Natural killer cell (primary cell): ENCODE measurements at regions not wholly inside any gene's neighbourhood (a gene's known extent, or its start where the extent isn't known, plus 50 kb on each side); places are given as distances from the start of the nearest gene placed in this dataset.

Source experiments
- ATAC-seq, 3 donors: fragments of 150-1000 bp in 2 of 3; fragments of 200-7000 bp in 1 of 3; cut with Tn5 transposase; 1 replicate in 1 of 3; 2 replicates in 2 of 3; pipeline ENCODE4 v1.10.0; 2021; ENCODE audit warnings: mild to moderate bottlenecking in 2 of 3, moderate library complexity in 2 of 3
- DNase-seq, 2 donors: peaks; one replicate each; pipeline versions ENCODE4 v3.0.0 to v3.0.0-alpha.2; 2013 to 2021; ENCODE audit warnings: mixed read lengths in 1 of 2
- H3K27ac ChIP-seq: one replicate; pipeline ENCODE4 v1.5.1; 2013; ENCODE audit warnings: mild to moderate bottlenecking, low read length
- H3K27me3 ChIP-seq: one replicate; pipeline ENCODE4 v1.6.1; 2013; ENCODE audit warnings: low read length; ENCODE audit not compliant: control insufficient read depth, insufficient read depth
- H3K36me3 ChIP-seq: one replicate; pipeline ENCODE4 v1.6.1; 2013; ENCODE audit warnings: low read length; ENCODE audit not compliant: control insufficient read depth, insufficient read depth
- H3K4me1 ChIP-seq: one replicate; pipeline ENCODE4 v1.6.1; 2013; ENCODE audit warnings: low read length; ENCODE audit not compliant: control insufficient read depth, insufficient read depth
- H3K4me3 ChIP-seq: one replicate; pipeline ENCODE4 v1.5.1; 2013; ENCODE audit warnings: low read length
- H3K9me3 ChIP-seq: one replicate; pipeline ENCODE4 v1.6.1; 2013; ENCODE audit warnings: low read length; ENCODE audit not compliant: control insufficient read depth, insufficient read depth
- H3K27ac Mint-ChIP-seq, 2 donors: one replicate each; pipeline ENCODE4 v1.8.0; 2022; ENCODE audit warnings: mild to moderate bottlenecking in 2 of 2, mixed read lengths in 2 of 2, moderate library complexity in 1 of 2
- H3K27me3 Mint-ChIP-seq, 2 donors: one replicate each; pipeline ENCODE4 v1.8.0; 2022; ENCODE audit warnings: low read depth in 2 of 2, mixed read lengths in 2 of 2
- H3K36me3 Mint-ChIP-seq: one replicate; pipeline ENCODE4 v1.8.0; 2022; ENCODE audit warnings: mixed read lengths
- H3K4me1 Mint-ChIP-seq, 2 donors: one replicate each; pipeline ENCODE4 v1.8.0; 2022; ENCODE audit warnings: mixed read lengths in 2 of 2
- H3K4me3 Mint-ChIP-seq: one replicate; pipeline ENCODE4 v1.8.0; 2022; ENCODE audit warnings: mild to moderate bottlenecking, moderate library complexity, mixed read lengths
- H3K9me3 Mint-ChIP-seq, 2 donors: one replicate each; pipeline ENCODE4 v1.8.0; 2022; ENCODE audit warnings: mixed read lengths in 2 of 2
- CTCF ChIP-seq: fragments of 200-600 bp; IDR thresholded peaks from one replicate; pipeline ENCODE4 v1.8.0; 2022; ENCODE audit warnings: antibody characterized with exemption
- WGBS: methylation state at CpG from one replicate; pipeline ENCODE4 v1.1.7; 2013; ENCODE audit warnings: missing lambda C conversion rate; ENCODE audit not compliant: insufficient coverage; 5-methylcytosine and 5-hydroxymethylcytosine counted together
- intact Hi-C: fragments of 100-400 bp; cut with micrococcal nuclease; formaldehyde crosslinking; loops from one replicate; pipeline ENCODE4 v1.14.2; 2022

- no peak overlapping the region for H3K4me3 ChIP-seq
- H3K9me3 ChIP-seq, result no peaks in the 10 kb centered on the region
- no peaks in the 10 kb centered on the region for H3K36me3 ChIP-seq
- no peak overlapping the region for H3K27ac Mint-ChIP-seq
- ATAC-seq (no peak), DNase-seq (no peak)
- no peaks in the 10 kb centered on the region for H3K4me1 ChIP-seq
- intact Hi-C loops, result no loop called here
- WGBS, result 67% methylated on average over 1 of the region's 2 CpGs
- H3K27ac ChIP-seq, result no peak overlapping the region
- H3K27me3 Mint-ChIP-seq, result no peaks in the 10 kb centered on the region
- H3K27me3 ChIP-seq, result no peaks in the 10 kb centered on the region
- TF ChIP-seq CTCF, result no peak
- no peak overlapping the region for H3K4me3 Mint-ChIP-seq
- H3K36me3 Mint-ChIP-seq, result no peaks in the 10 kb centered on the region
- peaks cover 2 to 13% of the 10 kb centered on the region in 2 donors for H3K9me3 Mint-ChIP-seq
- H3K4me1 Mint-ChIP-seq, result no peaks in the 10 kb centered on the region
Measured at GRCh38 chr3:34583451-34583850, 785.0 kb downstream of the PDCD6IP start.

- Mint-ChIP-seq H3K36me3 (no peaks in the 10 kb centered on the region), H3K4me3 (no peak overlapping the region), H3K27ac (no peak overlapping the region), H3K4me1 (no peaks in the 10 kb centered on the region), H3K27me3 (no peaks in the 10 kb centered on the region), H3K9me3 (peaks cover 2 to 17% of the 10 kb centered on the region in 2 donors)
- H3K4me1 ChIP-seq, result no peaks in the 10 kb centered on the region
- no peaks in the 10 kb centered on the region for H3K9me3 ChIP-seq
- no peaks in the 10 kb centered on the region for H3K27me3 ChIP-seq
- no peak for TF ChIP-seq CTCF
- no peaks in the 10 kb centered on the region for H3K36me3 ChIP-seq
- 86% methylated on average over 1 of the region's 1 CpG for WGBS
- H3K27ac ChIP-seq, result no peak overlapping the region
- no peak overlapping the region for H3K4me3 ChIP-seq
- DNase-seq, result no peak
- intact Hi-C loops, result no loop called here
- ATAC-seq, result no peak
Measured at GRCh38 chr3:34584971-34585370, 786.5 kb downstream of the PDCD6IP start.

GRCh38 chr3:34599595-34599994, 801.2 kb downstream of the PDCD6IP start:
- Mint-ChIP-seq H3K27ac (no peak overlapping the region), H3K4me1 (no peaks in the 10 kb centered on the region), H3K4me3 (no peak overlapping the region), H3K9me3 (peaks cover 6 to 13% of the 10 kb centered on the region in 2 donors), H3K27me3 (no peaks in the 10 kb centered on the region), H3K36me3 (no peaks in the 10 kb centered on the region)
- TF ChIP-seq CTCF, result no peak
- Histone ChIP-seq H3K9me3 (no peaks in the 10 kb centered on the region), H3K4me3 (no peak overlapping the region), H3K4me1 (no peaks in the 10 kb centered on the region), H3K27ac (no peak overlapping the region), H3K36me3 (no peaks in the 10 kb centered on the region), H3K27me3 (no peaks in the 10 kb centered on the region)
- WGBS, result no CpG with 5 or more reads among the region's 2 CpGs
- no peak for DNase-seq
- ATAC-seq, result no peak
- intact Hi-C loops, result no loop called here

GRCh38 chr3:34619990-34620389, 821.6 kb downstream of the PDCD6IP start:
- WGBS, result 74% methylated on average over 2 of the region's 2 CpGs
- no peak for ATAC-seq

More at GRCh38 chr3:34619990-34620389, 821.6 kb downstream of the PDCD6IP start:
- Histone ChIP-seq H3K4me1 (no peaks in the 10 kb centered on the region), H3K27me3 (no peaks in the 10 kb centered on the region), H3K27ac (no peak overlapping the region), H3K4me3 (no peak overlapping the region), H3K36me3 (no peaks in the 10 kb centered on the region), H3K9me3 (no peaks in the 10 kb centered on the region)
- Mint-ChIP-seq H3K4me3 (no peak overlapping the region), H3K4me1 (no peaks in the 10 kb centered on the region), H3K9me3 (peaks cover 13 to 33% of the 10 kb centered on the region in 2 donors), H3K27ac (no peak overlapping the region), H3K36me3 (no peaks in the 10 kb centered on the region), H3K27me3 (no peaks in the 10 kb centered on the region)
- TF ChIP-seq CTCF, result no peak
- intact Hi-C loops, result no loop called here
- no peak for DNase-seq
